NCI-H187 (cell line): ENCODE measurements at regions not wholly inside any gene's neighbourhood (a gene's known extent, or its start where the extent isn't known, plus 50 kb on each side); places are given as distances from the start of the nearest gene placed in this dataset.

Experiments used
- DNase-seq, 2 experiments: peaks; one replicate each; lab custom pipeline; 2025; lab: John Stamatoyannopoulos, UW

DNA sequence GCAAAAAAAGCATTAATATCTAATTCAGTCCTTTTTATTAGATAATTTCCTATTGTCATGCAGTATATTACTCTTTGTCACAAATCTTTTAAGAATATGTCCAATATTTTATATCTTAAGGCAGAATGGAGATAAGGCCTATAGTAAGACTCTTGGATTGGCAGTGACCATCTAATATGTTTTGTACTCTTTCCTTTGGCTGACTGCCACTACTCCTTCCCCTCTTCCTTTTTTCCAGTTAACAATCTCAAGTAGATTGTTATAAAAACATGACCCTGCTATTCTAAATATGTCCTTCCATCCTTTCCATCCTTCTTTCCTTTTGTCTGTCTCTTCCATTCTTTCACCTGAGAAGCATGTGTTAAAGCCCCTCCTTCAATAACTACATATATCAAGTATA is 92.8 kb upstream of the TMEM168 start:
- DNase-seq = no peak

DNA sequence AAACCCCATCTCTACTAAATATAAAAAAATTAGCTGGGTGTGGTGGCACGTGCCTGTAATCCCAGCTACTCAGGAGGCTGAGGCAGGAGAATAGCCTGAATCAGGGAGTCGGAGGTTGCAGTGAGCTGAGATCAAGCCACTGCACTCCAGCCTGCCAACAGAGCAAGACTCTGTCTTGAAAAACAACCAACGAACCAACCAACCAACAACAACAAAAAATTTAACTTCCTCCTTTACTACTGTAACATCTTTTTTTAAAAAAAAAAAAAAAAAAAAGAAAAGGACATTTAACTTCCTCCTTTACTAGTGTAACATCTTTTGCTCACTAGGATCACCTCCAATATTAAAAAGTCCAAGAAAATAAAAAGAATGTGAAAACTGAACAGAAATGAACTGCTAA is 92.3 kb upstream of the TMEM168 start:
- no peak for DNase-seq

DNA sequence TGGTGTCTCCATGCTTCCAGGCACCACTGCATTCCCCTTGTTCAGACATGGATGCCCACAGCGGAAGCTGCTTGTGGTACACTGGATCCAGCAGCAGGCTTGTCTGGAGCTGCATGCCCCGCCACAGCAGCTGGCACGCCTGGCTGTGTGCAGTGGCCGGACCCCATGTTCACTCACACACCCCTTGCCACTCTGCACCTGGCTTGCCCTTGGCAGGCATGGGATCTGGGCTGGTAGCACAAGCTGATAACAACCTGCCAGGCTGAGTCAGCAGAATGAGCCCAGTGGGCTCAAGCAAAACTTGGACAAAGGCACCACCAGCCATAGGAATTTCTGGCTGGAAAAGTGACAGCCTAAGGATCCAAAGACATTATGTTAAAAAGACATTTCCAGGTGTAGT is 91.8 kb upstream of the TMEM168 start:
- no peak for DNase-seq

- no peak for DNase-seq
Observed at GRCh38 chr7:112880818-112881418, 90.7 kb upstream of the TMEM168 start.

GRCh38 chr7:112877691-112878460 is 87.7 kb upstream of the TMEM168 start:
- DNase-seq = no peak

DNA sequence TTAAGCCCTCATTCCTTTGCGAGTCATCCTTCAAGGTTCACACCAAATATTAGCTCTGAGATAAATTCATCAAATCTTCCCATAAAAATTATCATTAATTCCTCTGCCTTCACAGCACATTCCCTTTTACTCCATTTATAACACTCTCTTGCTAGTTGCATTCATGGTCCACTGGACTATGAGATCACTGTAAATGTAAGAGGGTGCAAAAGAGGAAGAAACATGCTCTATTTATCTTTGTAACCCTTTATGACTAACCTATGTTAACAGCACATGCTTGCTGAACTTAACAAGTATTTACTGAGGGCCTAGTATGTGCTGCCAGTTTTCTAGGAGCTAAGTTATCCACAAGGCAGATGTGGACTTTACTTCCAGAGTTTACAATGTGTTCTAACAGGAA is 86.7 kb upstream of the TMEM168 start:
- no peak for DNase-seq

DNA sequence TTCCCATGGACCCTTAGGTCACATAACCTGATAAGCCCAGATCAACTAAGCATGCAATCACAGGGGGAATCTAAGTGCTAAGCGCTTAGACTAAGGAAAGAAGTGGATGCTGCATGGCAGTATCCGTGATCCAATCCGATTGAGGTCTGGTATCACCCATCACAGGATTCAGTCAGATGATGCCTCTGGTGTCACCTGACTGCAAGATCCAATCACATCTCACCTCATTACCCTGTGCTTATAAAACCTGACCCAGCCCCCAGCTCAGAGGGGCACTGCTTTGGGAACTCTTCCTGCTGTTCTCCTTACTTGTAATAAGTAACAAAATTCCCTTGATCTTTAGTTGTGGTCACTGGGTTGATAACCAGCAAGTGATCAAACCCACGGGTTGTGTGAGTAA is 84.7 kb upstream of the TMEM168 start:
- DNase-seq = no peak

DNA sequence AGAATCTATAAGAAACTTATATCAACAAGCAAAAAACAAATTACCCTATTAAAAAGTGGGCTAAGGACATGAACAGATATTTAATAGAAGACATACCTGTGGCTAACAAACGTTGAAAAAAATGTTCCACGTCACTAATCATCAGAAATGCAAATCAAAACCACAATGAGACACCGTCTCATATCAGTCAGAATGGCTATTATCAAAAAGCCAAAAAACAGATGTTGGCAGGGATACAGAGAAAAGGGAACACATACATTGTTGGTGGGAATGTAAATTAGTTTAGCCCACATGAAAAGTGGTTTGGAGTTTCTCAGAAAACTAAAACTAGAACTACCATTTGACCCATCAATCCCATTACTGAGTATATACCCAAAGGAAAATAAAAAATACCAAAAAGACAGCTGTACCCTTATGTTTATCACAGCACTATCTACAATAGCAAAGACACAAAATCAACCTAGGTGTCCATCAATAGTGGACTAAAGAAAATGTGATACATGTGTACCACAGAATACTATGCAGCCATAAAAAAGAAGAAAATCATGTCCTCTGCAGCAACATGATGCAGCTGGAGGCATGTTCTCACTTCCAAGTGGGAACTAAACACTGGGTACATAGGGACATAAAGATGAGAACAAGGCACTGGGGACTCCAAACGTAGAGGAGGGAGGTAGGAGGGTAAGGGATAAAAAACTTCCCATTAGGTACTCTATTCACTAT is 83.8 kb upstream of the TMEM168 start:
- no peak for DNase-seq

- DNase-seq = no peak
Observed at GRCh38 chr7:112869111-112869774, 79.0 kb upstream of the TMEM168 start.

DNA sequence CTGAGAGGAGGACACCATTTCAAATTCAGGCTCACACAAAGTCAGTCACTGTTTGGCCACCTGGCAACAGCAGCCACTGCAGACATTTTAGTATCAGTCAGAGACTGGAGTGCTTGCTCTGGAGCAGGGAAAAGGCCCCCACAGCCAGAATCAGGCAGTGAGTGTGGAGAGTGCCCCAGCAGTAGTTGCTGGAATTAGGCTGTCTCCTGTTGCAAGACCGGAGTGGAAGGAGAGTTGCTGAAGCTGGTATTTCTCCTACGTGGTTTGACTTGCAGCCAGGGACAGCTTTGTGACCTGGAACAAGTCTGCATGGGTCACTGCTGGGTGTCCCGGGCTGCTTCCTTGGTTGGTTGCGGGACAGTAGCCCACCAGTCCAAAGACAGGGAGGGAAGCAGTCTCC is 78.4 kb upstream of the TMEM168 start:
- DNase-seq = no peak

DNA sequence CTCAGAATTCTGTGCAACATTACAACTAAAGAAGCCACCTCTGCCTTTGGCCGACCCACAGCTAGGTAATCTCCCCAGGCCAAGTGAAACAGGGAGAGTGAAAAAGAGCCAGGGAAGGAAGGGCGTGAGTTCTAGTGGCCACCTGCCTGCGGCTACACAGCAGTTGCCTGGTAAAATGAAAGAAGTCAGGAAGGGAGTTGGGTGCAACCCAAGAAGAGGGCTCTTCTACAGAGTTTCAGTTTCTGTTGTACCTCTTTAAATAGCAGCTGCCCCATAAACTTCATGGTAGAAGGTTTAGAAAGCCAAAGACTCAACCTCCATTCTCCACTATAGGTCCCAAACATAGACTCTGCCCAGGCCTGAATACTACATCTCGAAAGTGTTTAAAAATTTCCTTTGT is 76.2 kb upstream of the TMEM168 start:
- no peak for DNase-seq

- no peak for DNase-seq
Observed at GRCh38 chr7:112864380-112864779, 74.2 kb upstream of the TMEM168 start.

- no peak for DNase-seq
Observed at GRCh38 chr7:112858838-112859237, 68.6 kb upstream of the TMEM168 start.

- no peak for DNase-seq
Observed at GRCh38 chr7:112855227-112855626, 65.0 kb upstream of the TMEM168 start.

- DNase-seq = no peak
Observed at GRCh38 chr7:112854169-112854568, 64.0 kb upstream of the TMEM168 start.

- no peak for DNase-seq
Observed at GRCh38 chr7:112853422-112853821, 63.2 kb upstream of the TMEM168 start.

GRCh38 chr7:112843151-112843550 is 53.0 kb upstream of the TMEM168 start:
- no peak for DNase-seq
